Thyroid gland (tissue), 4 donors: ENCODE measurements at regions not wholly inside any gene's neighbourhood (a gene's known extent, or its start where the extent isn't known, plus 50 kb on each side); places are given as distances from the start of the nearest gene placed in this dataset.

Experiments
- DNase-seq, 2 donors: peaks; one replicate each; pipeline ENCODE4 v3.0.0-alpha.2; 2019
- H3K27ac ChIP-seq, 3 donors: fragments of 200-600 bp; sonication (generic); 1 replicate in 2 of 3; 2 replicates in 1 of 3; pipeline ENCODE4 v1.5.1; 2016 to 2019; ENCODE audit warnings: mild to moderate bottlenecking in 1 of 3, moderate library complexity in 1 of 3
- H3K27me3 ChIP-seq: fragments of 200-600 bp; sonication (generic); one replicate; pipeline ENCODE4 v1.5.1; 2019
- H3K36me3 ChIP-seq, 2 donors: fragments of 200-600 bp; sonication (generic); one replicate each; pipeline ENCODE4 v1.5.1; 2016 to 2019
- H3K4me1 ChIP-seq, 2 donors: fragments of 200-600 bp; sonication (generic); one replicate each; pipeline ENCODE4 v1.5.1; 2017 to 2019
- H3K4me3 ChIP-seq, 3 donors: fragments of 200-600 bp; sonication (generic); replicated peaks in 1 of 3; 1 replicate in 2 of 3; 2 replicates in 1 of 3; pipeline ENCODE4 v1.5.1; 2016; ENCODE audit warnings: mild to moderate bottlenecking in 1 of 3
- H3K9me3 ChIP-seq: fragments of 200-600 bp; sonication (generic); one replicate; pipeline ENCODE4 v1.5.1; 2017
- CTCF ChIP-seq, 6 experiments: fragments of 200-600 bp in 3 of 6; fragments of 450-650 bp in 3 of 6; sonication (generic) in 3 of 6; IDR thresholded peaks; one replicate each; pipeline ENCODE4 v1.5.1; 2016 to 2019; ENCODE audit warnings: antibody characterized with exemption in 6 of 6, mild to moderate bottlenecking in 2 of 6, inconsistent platforms in 1 of 6, moderate library complexity in 1 of 6
- POLR2A ChIP-seq, 2 donors: fragments of 450-650 bp; IDR thresholded peaks; one replicate each; pipeline ENCODE4 v1.6.1; 2017; ENCODE audit warnings: antibody characterized with exemption in 2 of 2, mild to moderate bottlenecking in 2 of 2, moderate library complexity in 1 of 2
- WGBS, 2 donors: methylation state at CpG; one replicate each; pipeline ENCODE4 v1.1.5; 2017; 5-methylcytosine and 5-hydroxymethylcytosine counted together
- intact Hi-C: fragments of 100-400 bp; cut with DNase I; formaldehyde crosslinking; loops from one replicate; pipeline ENCODE4 v1.15.1; 2023

- TF ChIP-seq POLR2A (IDR thresholded peaks at IDR 0.05) (no peak), CTCF (IDR thresholded peaks at IDR 0.05) (no peak)
- no peaks in the 10 kb centered on the region for H3K36me3 ChIP-seq
- no peak overlapping the region for H3K4me3 ChIP-seq
- no peak overlapping the region for H3K27ac ChIP-seq
- peaks cover 1 to 14% of the 10 kb centered on the region in 2 donors for H3K4me1 ChIP-seq
- H3K27me3 ChIP-seq, result no peaks in the 10 kb centered on the region
- no peaks in the 10 kb centered on the region for H3K9me3 ChIP-seq
- intact Hi-C loops, result no loop called here
- no peak for DNase-seq
- WGBS, 2 donors, result 92 to 96% methylated on average over 7 of the region's 7 CpGs
These were observed 112.9 kb upstream of the TLL1 start for GRCh38 chr4:165760182-165760581.

- TF ChIP-seq CTCF (IDR thresholded peaks at IDR 0.05), result no peak
- TF ChIP-seq POLR2A (IDR thresholded peaks at IDR 0.05), result no peak
- WGBS, 2 donors, result 80 to 100% methylated on average over 1 of the region's 1 CpG
- no peaks in the 10 kb centered on the region for H3K36me3 ChIP-seq
- H3K9me3 ChIP-seq, result no peaks in the 10 kb centered on the region
- no peak overlapping the region for H3K4me3 ChIP-seq
- DNase-seq, result no peak
- peaks cover 8 to 21% of the 10 kb centered on the region in 2 donors for H3K4me1 ChIP-seq
- no peaks in the 10 kb centered on the region for H3K27me3 ChIP-seq
- no peak overlapping the region for H3K27ac ChIP-seq
- intact Hi-C loops, result no loop called here
These were observed 111.1 kb upstream of the TLL1 start for GRCh38 chr4:165761963-165762362.

- Histone ChIP-seq H3K27me3 (no peaks in the 10 kb centered on the region), H3K4me1 (peaks cover 8 to 21% of the 10 kb centered on the region in 2 donors), H3K4me3 (no peak overlapping the region), H3K27ac (peak overlapping the region in 1 of 3 donors; percentile 10), H3K36me3 (no peaks in the 10 kb centered on the region), H3K9me3 (no peaks in the 10 kb centered on the region)
- WGBS, 2 donors, result 8 to 15% methylated on average over 2 of the region's 2 CpGs
- intact Hi-C loops, result no loop called here
- TF ChIP-seq CTCF (IDR thresholded peaks at IDR 0.05) (no peak), POLR2A (IDR thresholded peaks at IDR 0.05) (no peak)
- DNase-seq, result peak; percentile 12 to 15
These were observed 109.4 kb upstream of the TLL1 start for GRCh38 chr4:165763640-165764039.

- TF ChIP-seq CTCF (IDR thresholded peaks at IDR 0.05), result no peak
- TF ChIP-seq POLR2A (IDR thresholded peaks at IDR 0.05), result no peak
- H3K4me3 ChIP-seq, result no peak overlapping the region
- 38 to 50% methylated on average over 1 of the region's 1 CpG for WGBS, 2 donors
- DNase-seq, result no peak
- intact Hi-C loops, result no loop called here
- peak overlapping the region in 1 of 3 donors; percentile 35 for H3K27ac ChIP-seq
- no peaks in the 10 kb centered on the region for H3K27me3 ChIP-seq
- H3K4me1 ChIP-seq, result peaks cover 8 to 21% of the 10 kb centered on the region in 2 donors
- H3K9me3 ChIP-seq, result no peaks in the 10 kb centered on the region
- H3K36me3 ChIP-seq, result no peaks in the 10 kb centered on the region
These were observed 108.0 kb upstream of the TLL1 start for GRCh38 chr4:165765053-165765452.

DNA sequence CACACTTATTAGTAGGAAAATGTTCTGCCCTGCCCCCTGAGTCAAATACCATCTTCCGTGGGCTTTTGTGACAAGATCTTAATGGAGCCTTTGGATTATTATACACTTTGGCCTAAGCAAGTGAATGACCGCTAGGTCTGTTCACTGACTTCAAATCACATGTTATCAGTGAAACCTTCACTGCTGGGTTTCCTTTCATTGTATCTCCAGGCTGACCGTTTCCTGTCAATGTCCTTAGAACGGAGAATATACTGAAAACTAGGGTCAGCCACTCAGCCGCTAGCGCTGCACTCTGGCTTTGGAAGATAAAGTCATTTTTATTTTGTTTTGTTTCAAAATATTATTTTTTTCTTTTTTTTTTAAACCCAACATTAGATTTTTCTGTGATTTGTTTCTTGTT is 107.0 kb upstream of the TLL1 start:
- WGBS, 2 donors, result 83 to 87% methylated on average over 6 of the region's 6 CpGs
- Histone ChIP-seq H3K36me3 (no peaks in the 10 kb centered on the region), H3K4me3 (no peak overlapping the region), H3K27ac (peak overlapping the region in 1 of 3 donors; percentile 35), H3K27me3 (no peaks in the 10 kb centered on the region), H3K9me3 (no peaks in the 10 kb centered on the region), H3K4me1 (peaks cover 8 to 21% of the 10 kb centered on the region in 2 donors)
- TF ChIP-seq POLR2A (IDR thresholded peaks at IDR 0.05) (no peak), CTCF (IDR thresholded peaks at IDR 0.05) (no peak)
- no peak for DNase-seq
- intact Hi-C loops, result no loop called here
